Panc1 (cell line): ENCODE measurements at regions not wholly inside any gene's neighbourhood (a gene's known extent, or its start where the extent isn't known, plus 50 kb on each side); places are given as distances from the start of the nearest gene placed in this dataset.

Experiments used
- CTCF ChIP-seq: fragments of 450-650 bp; IDR thresholded peaks from 2 replicates; pipeline ENCODE4 v1.5.1; 2017; ENCODE audit warnings: mild to moderate bottlenecking
- SIN3A ChIP-seq: IDR thresholded peaks from 2 replicates; pipeline ENCODE4 v1.6.1; 2012; ENCODE audit warnings: low read depth, mild to moderate bottlenecking, low read length, moderate library complexity, borderline replicate concordance; ENCODE audit not compliant: insufficient read depth

DNA sequence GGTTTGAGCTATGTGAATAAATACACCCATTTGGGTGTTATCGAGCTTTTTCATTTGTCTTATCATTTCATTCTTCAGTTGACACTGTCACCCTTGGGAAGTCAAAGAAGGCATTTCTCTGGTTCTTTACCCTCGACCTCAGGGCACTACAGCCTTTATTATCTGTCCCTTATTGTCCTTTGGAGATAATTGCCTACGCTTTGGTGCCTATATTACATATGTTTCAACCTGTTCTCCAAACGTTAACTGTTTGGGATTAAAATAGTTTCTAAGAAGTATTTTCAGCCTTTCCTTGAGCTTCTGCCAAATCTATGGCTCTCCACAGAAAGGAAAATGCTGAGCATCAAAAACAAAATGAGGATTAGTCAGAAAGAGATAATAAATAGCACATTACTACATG lies 395.4 kb upstream of the ADAMTS9 start:
- TF ChIP-seq CTCF, result no peak
- TF ChIP-seq SIN3A, result no peak
